GM23248 (cell line): ENCODE measurements at regions not wholly inside any gene's neighbourhood (a gene's known extent, or its start where the extent isn't known, plus 50 kb on each side); places are given as distances from the start of the nearest gene placed in this dataset.

Source experiments
- EZH2 ChIP-seq: fragments of 200-600 bp; sonication (generic); IDR thresholded peaks from 2 replicates; pipeline ENCODE4 v1.6.1; 2018; ENCODE audit warnings: antibody characterized with exemption, mild to moderate bottlenecking; ENCODE audit not compliant: insufficient read depth, poor library complexity, severe bottlenecking
- EZH2phosphoT487 ChIP-seq: fragments of 200-600 bp; sonication (generic); IDR thresholded peaks from 2 replicates; pipeline ENCODE4 v1.6.1; 2018; ENCODE audit warnings: antibody characterized with exemption, moderate library complexity, mild to moderate bottlenecking, low read depth; ENCODE audit not compliant: insufficient read depth

- TF ChIP-seq EZH2 (no peak), EZH2phosphoT487 (no peak)
Observed at GRCh38 chr22:19658967-19659804, 55.1 kb upstream of the SEPTIN5 start.
